ENCODE measurements at regions not wholly inside any gene's neighbourhood (a gene's known extent, or its start where the extent isn't known, plus 50 kb on each side); places are given as distances from the start of the nearest gene placed in this dataset.
"Not testable (repeated sequence)": the region's sequence is repeated elsewhere in the genome, so short reads cannot be mapped to it uniquely, and the experiment has no call there.

DNA sequence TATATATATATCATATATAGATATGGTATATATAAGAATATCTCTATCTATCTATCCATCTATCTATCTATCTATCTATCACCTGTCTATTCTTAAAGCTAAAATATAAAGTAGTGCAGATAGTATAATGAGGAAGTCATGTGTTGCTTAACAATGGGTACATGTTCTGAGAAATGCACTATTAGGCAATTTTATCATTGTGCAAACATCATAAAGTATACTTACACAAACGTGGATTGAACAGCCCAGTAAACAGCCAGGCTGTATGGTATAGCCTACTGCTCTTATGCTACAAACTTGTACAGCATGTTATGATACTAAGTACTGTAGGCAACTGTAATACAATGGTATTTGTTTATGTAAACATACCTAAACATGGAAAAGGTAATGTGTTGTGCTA, 621.0 kb upstream of the NCAM2 start:
- no peak for DNase-seq (ENCODE audit: low spot score)

GRCh38 chr21:20388400-20388799, 609.8 kb upstream of the NCAM2 start:
- DNase-seq (ENCODE audit: low spot score): peak; percentile 8

- no peak for DNase-seq (ENCODE audit: low spot score)
Observed at GRCh38 chr21:20396798-20397197, 601.4 kb upstream of the NCAM2 start.

- DNase-seq (ENCODE audit: low spot score): no peak
Observed at GRCh38 chr21:20404915-20405314, 593.3 kb upstream of the NCAM2 start.

DNA sequence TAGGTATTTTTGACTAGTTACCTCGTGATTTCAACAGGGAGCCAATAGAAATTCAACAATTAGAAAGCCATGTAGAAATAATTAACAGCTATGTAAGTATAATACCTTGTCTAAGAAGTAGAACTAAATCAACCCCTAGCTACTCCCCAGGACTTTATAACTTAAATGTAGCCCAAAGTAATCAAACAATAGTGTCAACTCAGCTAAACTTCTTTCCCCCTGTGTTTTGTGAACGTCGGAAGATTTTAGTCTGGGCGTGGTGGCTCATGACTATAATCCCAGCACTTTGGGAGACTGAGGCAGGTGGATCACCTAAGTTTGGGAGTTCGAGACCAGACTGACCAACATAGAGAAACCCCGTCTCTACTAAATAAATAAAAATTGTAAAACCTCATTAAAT, 579.9 kb upstream of the NCAM2 start:
- DNase-seq (ENCODE audit: low spot score): no peak

- no peak for DNase-seq (ENCODE audit: low spot score)
Observed at GRCh38 chr21:20419772-20420171, 578.4 kb upstream of the NCAM2 start.

DNA sequence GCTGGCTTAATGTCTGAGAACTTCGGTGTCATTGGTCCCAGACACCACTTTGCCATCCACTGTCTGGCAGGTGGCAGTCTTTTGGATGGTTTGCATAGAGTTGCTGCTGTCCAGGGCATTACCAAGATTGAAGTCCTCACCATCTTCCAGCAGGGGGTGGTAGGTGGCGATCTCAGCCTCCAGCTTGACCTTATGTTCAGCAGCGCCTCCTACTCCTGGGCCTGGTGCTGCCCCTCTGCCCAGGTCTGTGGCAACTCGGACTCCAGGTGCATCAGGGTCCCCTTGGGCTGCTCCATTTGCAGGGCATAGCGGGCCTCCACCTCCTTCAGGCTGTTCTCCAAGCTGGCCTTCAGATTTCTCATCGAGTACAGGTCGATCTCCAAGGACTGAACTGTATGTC, 573.3 kb upstream of the NCAM2 start:
- DNase-seq (ENCODE audit: low spot score): no peak

- no peak for DNase-seq (ENCODE audit: low spot score)
Observed at GRCh38 chr21:20425856-20426255, 572.4 kb upstream of the NCAM2 start.

GRCh38 chr21:20440338-20440737, 557.9 kb upstream of the NCAM2 start:
- DNase-seq (ENCODE audit: low spot score): no peak

- DNase-seq (ENCODE audit: low spot score): peak; percentile 27
Observed at GRCh38 chr21:20443558-20444155, 554.6 kb upstream of the NCAM2 start.

DNA sequence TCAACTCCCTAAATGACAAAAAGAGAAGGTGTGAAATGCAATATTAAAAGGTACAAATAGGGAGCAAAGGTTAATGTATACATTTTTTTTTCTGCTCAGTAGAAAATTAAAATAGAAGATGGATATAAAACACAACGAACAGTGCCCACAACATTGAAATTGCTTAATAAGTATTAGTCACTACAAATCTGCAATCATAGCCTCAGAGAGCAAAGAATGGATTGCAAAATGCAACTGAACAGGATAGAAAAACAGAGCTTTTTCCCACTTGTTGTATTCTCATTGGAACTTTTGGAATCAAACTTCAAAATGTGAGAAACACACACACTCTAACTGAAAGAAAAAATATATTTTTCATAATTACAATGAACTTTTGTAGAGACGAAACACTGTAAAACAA, 552.2 kb upstream of the NCAM2 start:
- no peak for DNase-seq (ENCODE audit: low spot score)

DNA sequence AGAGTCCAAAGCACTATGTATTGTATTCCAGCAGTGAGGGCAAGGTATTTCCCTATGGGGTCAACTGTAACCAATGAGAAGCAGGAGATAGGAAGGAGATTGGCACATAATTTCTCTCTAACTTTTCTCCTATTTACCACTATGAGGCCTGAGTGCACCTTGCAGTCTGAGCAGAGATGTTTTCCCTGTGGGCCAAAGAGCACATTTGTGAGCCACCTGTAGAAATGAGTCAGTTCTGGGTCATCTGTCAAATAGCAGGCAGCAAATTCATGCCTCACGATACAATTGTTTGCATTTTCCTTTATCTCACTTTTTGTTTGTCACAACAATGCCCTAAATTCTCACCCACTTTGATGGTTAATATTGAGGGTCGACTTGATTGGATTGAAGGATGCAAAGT, 547.2 kb upstream of the NCAM2 start:
- no peak for DNase-seq (ENCODE audit: low spot score)

DNA sequence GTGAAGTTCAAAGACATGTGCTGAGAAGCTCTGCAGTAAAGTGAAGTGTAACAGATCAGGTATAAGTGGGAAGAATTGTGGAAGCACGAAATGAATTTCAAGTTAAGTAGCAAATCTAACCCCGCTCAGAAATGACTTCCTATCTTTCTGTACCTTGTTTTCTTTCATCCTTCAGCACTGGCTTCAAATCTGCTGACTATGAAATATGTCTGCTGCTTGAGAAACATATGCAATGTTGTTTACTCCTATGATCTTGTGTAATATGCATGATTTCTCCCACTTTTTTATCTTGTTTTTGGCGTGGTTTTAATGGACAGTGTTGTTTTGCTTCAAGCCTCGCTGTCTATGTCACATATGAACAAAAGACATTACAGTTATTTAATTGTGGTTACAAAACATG, 545.3 kb upstream of the NCAM2 start:
- DNase-seq (ENCODE audit: low spot score): no peak

DNA sequence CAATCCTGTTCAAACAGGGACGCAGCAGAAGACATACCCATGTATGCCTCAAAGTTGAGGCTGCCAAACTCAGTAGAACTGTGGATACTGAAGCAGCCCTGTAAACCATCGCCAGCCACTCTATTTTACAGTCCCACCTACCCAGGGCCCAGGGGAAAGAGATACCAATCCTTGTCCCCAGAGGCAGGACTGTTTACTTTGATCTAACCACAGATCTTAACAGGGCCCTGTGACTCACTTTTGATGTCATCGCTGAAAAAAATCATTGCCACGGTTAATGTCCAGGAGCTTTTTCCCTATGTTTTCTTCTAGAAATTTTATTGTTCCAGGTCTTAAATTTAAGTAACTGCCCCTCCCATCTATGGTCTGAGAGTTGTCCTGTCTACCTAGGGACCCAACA, 538.4 kb upstream of the NCAM2 start:
- DNase-seq (ENCODE audit: low spot score): peak; percentile 66

- DNase-seq (ENCODE audit: low spot score): no peak
Observed at GRCh38 chr21:20463362-20463761, 534.8 kb upstream of the NCAM2 start.

DNA sequence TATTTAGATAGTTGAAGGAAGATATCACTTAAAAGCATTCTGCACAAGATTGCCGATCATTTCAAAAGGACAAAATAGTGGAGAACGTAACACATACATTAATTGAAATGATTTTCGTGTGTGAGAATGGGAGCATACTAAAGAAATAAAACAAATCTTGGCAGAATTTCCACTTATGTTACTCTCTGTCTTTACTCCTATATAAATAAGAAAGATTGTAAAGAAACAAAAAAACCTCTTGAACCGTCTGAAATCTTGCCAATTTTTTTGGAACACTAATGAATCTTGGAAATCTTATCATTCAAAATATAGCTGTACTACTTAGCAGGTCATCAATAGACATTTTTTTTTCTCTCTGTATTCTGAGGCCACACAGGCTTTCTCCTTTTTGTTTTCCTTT, 528.8 kb upstream of the NCAM2 start:
- no peak for DNase-seq (ENCODE audit: low spot score)

- no peak for DNase-seq (ENCODE audit: low spot score)
Observed at GRCh38 chr21:20486303-20486702, 511.9 kb upstream of the NCAM2 start.

DNA sequence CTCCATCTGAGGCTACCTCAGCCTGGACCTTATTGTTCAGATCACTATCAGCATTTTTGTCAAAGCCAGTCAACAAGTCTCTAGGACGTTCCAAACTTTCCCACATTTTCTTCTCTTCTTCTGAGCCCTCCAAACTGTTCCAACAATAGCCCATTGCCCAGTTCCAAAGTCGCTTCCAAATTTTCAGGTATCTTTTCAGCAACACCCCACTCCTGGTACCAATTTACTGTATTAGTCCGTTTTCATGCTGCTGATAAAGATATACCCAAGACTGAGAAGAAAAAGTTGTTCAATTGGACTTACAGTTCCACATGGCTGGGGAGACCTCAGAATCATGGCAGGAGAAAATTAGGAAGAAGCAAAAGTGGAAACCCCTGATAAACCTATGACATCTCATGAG, 495.3 kb upstream of the NCAM2 start:
- DNase-seq (ENCODE audit: low spot score): not testable (repeated sequence)

DNA sequence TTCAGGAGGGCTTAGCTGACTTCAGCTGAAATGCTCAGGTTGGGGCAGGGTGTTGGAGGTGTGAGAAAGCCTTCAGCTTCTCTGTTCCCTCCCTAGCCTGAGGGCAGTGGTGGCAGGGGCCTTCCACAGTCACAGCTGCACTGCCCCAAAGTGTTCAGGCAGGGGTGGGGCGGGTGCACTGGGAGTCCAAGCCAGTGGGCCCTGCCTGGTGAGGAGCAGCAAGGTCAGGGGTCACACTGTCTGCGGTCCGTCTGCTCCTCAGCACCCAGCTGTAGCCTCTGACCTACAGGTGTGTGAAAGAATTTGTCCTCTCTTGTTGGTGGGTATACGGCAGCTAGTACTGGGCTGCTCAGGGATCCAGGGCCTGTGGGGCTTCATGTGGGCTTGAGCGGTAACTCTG, 490.4 kb upstream of the NCAM2 start:
- DNase-seq (ENCODE audit: low spot score): no peak

GRCh38 chr21:20511216-20511880, 486.9 kb upstream of the NCAM2 start:
- DNase-seq (ENCODE audit: low spot score): no peak

DNA sequence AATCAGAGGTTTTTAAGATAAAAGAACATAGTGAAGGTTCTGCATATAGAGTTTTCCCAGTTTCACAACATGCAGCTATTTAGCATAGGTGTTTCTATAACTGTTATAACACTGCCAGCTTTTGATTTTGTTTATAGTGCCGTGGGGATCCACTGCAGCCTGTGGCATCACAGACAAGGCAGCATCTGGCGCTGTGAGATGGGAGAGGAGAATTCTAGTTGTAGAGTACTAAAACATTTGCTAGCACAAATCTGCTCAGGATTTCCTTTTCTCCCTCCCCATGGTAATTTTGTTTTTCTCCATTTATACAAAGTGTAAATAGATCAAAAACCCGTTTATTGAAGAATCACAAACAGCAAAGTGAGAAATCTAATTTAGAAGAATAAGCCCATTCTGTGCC, 482.8 kb upstream of the NCAM2 start:
- DNase-seq (ENCODE audit: low spot score): no peak

- DNase-seq (ENCODE audit: low spot score): no peak
Observed at GRCh38 chr21:20519076-20519475, 479.1 kb upstream of the NCAM2 start.

- DNase-seq (ENCODE audit: low spot score): no peak
Observed at GRCh38 chr21:20522611-20523010, 475.6 kb upstream of the NCAM2 start.

GRCh38 chr21:20523191-20523590, 475.0 kb upstream of the NCAM2 start:
- DNase-seq (ENCODE audit: low spot score): no peak

Measured in SW480 (cell line).